GM21717 (cell line): ENCODE measurements at regions not wholly inside any gene's neighbourhood (a gene's known extent, or its start where the extent isn't known, plus 50 kb on each side); places are given as distances from the start of the nearest gene placed in this dataset.

Experiments used
- ATAC-seq: cut with Tn5 transposase; IDR thresholded peaks from one replicate; pipeline ENCODE4 v1.9.1; 2021; ENCODE audit warnings: mild to moderate bottlenecking, moderate library complexity; ENCODE audit not compliant: unreplicated experiment

DNA sequence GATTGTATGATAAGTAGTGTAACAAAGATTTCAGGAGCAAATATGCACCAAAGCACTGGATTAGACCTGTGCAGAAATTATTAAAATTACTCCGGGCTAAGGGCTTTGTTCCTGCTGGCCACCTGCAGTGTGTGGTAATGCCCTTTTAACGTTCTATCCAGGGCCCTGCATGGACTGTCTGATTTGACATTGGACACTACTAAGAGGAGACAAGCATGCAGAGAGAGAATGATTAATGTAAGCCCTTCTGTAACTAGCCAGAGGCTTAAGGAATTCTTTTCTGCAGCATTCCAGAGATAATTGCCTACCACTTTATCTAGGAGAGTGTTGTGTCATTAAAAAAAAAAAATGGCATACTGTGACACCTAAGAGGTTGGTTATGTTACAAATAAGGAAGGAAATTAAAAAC, 117.0 kb downstream of the PCDH7 start:
- ATAC-seq: no peak

DNA sequence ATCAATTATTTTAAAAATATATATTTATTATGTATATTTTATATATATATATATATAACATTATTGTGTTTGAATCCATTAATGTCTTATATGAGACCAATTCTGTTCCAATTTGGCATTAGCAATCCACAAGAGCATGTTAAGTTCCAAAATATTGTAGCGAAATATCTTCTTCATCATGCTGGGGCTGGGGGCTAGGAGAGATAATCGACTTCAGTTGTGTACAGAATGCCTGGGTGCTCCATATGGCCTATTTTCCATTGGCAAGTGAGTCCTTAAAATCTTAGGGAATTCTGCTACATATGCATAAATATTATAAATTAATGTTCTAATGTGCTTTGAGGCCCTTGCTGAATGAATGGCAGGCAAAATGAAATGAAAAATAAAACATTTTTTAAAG, 117.7 kb downstream of the PCDH7 start:
- ATAC-seq: no peak

DNA sequence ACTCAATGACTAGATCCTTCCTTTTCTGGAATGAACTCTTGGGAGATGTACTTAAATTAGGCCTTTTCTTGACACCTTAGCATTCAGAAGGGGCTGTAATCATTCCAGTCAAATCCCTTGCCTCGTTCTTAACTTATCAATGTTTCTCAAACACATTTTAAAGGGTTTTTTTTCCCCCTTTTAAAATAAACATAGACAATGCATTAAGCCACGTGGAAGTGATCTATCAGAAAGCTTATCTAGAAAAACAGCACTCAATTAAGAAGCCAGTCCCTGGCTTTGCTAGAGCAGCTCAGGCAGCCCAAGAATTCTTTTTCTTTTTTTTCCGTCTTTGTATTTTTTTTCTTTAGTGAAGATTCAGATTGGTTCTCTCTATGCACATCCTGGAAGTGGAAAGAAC, 118.2 kb downstream of the PCDH7 start:
- no peak for ATAC-seq

DNA sequence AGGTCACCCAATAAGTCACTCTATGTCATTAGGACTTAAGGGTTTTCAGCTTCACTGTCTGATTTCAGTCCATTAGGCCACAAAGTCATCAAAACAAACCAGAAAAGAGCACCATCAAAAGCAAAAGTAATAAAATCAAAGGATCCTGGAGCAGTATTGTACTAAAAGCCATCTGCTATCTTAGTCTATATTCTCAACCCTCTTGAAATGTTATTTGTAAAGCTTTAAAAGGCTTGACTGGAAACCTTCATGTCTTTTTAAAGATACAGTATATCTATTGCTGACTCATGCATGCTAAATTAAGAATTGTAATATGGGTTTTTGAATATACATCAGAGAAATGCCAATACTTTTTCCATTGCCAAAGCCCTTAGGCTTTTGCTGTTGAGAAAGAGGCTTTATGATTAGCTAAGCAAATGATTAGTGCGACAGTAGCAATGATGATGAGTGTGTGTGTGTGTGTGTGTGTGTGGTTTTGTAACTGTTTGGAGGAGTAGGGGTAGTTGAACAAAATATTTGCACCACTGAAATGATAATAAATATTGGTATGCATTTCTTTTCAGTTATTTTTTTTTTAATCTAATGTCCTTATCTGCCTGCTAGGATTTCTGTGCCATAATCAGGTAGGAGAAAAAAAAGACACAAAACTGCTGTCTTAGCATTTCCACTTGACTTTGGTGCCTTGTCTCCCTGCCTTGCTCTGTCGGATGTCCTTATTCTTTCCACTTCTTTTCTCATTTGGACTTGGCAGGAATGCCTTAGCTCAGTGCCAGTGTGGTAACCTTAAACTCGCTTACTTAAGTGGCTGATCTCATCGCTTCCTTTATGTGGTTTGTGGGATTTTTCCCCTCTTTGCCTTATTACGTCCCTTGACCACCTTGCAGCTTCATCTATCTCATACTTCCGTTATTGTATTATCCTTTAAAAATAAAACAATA, 119.7 kb downstream of the PCDH7 start:
- ATAC-seq: no peak

DNA sequence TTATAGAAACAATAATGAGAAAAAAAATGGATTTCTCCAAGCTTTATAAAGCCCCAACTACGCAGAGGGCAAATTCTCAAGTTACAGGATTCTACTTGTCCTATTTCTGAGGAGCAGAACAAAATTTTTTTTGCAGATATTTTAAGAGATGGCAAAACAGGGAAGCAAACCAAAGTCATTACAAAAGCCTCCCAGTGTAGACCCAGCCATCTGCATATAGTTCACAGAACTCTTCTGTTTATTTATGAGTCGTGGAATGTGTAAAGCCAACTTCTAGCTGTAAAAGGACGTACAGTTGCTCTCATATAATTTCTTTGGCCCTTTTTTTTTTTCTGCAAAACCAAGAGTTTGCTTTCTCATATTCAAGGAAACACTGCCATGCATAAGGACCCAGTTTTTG, 120.4 kb downstream of the PCDH7 start:
- ATAC-seq: no peak

DNA sequence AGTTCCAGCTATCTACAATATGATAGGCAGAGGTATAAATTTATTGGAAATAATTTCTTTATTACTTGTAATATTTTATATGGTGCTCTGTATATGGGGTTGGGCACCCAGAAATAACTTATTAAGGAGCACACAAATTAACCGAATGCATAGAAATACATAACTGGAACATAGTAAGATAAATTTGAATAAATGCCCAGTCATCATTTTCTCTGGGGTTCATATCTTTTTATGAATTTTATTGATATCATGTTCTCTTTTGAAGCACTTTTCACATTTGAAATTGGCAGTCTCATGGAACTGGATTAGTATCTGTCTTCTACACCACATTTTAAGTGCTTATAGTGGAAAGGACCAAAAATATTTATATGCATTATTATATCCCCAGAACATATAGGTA, 122.0 kb downstream of the PCDH7 start:
- ATAC-seq: no peak

DNA sequence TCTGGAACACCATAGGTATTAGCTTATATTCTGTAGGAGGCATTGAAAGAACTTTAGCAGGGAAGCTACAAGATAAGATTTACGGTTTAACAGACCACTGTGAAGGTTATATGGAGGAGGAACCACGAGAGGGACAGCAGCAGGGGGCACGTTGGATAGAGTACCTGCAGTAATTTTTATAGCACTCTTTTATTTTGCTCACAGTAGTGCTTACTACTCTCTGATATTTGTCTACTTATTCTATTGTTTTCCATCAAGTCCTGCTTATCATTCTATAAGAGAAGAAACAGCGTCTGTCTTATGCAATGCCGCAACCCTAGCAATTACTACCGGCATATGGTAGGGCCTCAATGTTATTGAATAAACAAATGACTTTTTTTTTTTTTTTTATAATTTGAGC, 122.5 kb downstream of the PCDH7 start:
- no peak for ATAC-seq

DNA sequence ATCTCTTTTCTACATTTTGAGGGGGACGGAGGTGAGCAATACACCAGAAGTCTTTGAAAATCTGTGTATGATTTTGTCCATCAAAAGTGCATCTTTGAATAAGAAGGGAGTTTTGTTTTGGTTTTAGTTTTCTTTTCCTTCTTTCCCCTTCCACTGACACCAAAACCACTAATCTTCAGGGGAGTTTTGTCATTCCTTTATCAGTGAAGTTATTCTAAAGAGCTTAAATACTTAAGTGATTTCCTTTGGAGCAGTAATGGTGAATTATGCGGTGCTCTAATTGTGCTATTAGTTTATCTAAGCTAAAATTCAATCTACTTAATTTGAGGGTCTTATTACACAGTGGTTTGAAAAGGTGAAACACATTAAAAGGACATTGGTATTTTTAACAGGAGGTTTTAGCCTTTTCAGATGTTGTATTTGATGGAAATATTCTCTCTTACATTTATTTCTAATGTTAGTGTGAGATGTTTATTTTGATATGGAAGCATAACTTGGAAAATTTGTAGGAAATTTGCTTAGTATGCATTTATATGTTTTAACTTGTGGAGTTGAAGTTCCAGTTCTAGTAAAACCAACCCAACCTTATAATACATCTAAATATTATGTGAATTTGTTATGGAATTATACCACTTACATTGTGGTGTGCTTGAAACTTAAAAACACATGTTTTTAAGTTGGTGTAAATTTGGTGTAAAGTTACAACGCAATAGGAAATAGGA, 124.9 kb downstream of the PCDH7 start:
- no peak for ATAC-seq

DNA sequence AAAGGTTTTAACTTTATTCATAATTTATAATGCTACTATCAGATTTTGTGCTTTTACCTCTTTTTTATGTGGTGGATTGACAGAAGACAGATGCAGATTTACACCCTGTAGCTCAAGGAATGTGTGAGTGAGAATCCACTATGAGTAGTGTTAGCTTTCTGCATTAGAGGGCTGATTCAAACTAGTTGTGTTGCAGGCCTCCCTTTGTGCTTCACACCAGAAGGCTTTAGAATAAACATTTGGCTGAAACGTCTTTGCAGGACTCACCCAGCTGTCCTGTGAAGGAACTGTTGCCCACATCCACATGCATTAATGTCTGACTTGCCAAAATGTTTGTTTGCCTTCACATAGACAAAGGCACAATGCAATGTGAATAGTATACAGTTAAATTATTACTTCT, 127.0 kb downstream of the PCDH7 start:
- ATAC-seq: no peak

DNA sequence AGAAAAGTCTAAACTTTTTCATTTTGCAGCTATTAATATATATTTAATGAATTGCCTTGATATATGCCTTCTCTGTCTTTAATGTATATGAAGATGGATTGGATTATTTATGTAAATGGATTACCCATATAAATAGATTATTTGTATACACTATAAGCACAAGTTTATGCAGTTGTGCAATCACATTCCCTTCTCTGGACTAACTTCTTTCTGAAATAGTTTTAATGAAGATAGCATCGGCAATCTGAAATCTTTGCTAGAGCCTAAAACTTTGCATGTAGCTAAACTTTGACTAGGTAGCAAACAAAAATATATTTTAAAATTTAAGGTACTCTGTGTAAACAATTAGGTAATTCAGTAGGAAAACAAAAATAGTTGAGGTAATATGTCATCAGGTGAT, 127.8 kb downstream of the PCDH7 start:
- no peak for ATAC-seq

DNA sequence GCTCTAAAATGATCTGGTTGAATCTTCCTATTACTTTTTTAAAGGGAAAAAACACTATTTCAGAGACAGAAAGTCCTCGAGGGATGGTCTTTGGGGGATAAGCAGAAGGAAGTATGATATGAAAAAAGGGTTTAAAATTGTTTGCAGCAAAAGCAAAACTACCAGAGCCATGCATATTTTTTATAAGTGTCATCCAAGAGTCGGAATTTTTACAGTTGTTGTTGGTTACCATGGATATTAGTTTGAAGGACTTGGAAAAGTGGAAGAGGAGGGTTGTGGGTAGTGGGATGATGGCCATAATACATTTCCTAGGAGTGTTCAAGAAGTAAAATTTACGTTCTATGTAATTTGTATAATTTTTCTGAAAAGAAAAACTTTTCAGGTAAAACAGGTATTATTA, 134.4 kb downstream of the PCDH7 start:
- no peak for ATAC-seq

DNA sequence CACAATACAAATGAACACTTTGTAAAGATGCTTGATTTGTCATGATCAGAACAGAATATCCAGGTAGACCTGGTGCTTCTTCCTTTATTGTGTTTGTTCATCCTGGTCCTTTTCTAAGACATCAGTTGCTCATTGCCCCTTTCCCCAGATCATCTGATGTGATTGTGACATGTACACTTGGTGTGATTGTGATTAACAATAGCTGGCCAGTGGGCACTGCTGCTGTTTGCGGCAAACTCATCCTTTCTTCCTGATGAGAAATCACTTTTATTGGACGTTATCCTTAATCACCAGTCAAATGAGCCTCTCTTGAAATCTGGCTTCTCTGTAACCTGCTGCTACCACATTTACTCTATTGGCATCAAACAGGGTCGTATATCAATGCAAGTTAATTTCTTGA, 135.1 kb downstream of the PCDH7 start:
- no peak for ATAC-seq

DNA sequence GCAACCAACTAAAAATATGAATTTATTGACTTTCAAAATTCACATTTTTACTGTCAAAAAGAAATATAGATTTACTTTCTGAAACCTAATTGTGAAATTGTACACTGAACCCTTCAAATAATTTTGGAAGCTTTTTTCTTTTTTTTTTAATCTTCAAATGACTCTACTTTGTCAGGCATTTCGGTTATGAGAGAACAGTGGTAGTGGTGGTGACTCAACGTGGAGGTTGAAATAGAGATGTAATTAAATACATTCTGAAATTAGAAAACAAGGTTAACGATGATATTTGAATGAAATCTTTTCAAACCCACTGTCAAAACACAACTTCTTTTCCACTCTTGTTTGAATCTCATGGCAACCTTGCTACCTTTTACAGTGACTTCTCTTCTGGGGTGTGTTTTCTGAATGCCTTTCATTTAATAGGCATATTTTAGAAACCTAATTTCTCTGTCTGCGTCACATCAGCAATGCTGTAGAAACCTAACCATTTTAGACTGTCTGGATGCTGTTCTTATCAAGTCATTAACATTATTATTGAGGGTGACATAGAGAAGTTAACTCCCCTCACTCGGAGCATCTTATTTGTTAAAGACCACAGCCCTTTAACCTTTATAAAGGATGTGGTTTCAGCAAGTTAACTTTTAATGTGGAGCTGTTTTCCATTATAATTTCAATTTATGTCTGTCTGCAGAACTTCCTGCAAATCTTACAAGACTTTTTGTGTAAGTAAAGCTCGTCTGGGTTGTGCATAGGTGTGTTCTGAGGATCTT, 136.8 kb downstream of the PCDH7 start:
- ATAC-seq: no peak

DNA sequence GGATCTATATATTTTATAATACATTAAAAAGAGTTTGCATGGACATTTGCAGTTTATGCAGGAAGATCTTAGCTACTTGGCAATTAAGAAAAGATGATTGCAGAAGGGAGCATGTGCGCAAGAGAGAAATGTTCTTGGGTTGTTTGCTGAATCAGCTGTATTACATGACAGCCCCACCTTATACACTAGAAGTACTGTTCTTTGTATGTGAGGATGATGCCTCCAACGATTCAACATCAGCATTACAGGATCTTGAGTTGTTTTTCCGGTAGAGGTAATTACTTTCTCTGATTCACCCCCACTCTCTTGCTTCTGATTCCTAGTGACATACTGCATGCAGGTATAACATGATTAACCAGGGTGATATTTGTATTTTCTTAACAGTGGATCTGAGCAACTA, 140.8 kb downstream of the PCDH7 start:
- no peak for ATAC-seq

DNA sequence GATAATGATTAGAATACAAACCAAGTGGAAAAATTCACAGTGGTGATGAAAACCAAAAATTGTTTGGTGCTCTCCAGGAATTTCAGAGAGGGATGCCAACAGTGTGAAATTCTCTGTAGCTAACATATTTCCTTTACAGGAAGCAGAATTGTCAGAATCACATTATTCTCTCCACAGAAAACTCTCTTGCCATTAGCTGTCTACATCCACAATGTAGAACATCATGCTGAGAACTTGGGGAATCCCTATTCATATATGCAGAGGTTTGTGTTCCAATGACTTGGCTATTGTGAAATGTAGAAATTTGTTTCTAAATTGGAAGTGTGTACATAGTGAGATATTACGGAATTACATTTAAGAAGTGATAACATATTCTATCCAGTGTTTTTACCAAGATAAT, 142.0 kb downstream of the PCDH7 start:
- ATAC-seq: no peak

DNA sequence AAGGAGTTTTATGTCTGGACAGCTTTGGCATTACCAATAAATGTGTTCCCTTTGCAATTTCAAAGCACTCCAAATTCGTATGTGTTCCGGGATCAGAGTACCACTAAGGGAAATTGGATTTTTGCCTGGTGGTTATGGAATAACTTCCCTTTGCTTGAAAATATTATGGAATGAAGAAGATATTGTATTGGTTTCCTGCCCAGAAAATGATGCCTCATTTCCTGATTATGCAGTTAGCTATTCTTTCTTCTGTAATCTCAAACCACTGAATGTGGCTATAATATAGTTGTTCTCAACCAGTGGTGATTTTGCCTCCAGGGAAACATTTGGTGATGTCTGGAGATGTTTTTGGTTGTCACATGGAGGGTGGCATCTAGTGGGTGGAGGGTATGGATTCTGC, 142.9 kb downstream of the PCDH7 start:
- ATAC-seq: no peak

DNA sequence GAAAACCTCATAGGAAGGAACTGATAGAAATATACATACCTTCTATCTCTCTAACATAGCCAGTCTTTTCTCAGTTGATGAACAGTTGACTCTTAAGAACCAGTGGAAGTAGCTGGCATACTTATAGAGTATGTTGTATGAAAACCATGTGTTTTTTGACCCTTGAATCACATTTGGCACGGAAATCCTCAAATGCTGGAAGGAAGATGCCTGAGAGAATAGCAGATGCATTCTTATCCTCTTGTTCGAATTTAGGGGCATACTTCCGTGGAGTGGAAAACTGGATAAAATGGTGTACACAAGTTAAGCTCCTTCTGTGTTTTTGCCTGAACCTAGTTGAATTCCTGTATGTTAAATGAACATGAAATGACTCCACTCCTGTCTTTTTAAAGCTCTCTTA, 145.5 kb downstream of the PCDH7 start:
- no peak for ATAC-seq

DNA sequence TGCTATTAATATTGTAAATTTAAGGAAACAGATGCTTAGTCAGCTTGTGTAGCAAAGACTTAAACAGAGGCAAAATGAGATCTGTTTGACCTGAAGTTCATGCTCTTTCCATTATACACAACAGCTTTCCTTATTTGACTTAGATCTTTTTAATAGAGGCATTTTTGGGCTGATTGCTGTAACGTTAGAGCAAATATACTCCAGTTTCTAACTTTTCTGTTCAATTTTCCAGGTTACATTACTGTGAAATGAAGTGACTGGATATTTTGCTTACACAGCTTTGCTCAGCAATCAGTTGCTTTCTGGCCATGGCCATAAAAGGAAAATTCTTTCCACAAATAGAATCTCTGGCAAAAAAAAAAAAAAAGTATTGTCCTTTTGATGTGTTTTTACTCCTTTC, 146.2 kb downstream of the PCDH7 start:
- ATAC-seq: no peak

DNA sequence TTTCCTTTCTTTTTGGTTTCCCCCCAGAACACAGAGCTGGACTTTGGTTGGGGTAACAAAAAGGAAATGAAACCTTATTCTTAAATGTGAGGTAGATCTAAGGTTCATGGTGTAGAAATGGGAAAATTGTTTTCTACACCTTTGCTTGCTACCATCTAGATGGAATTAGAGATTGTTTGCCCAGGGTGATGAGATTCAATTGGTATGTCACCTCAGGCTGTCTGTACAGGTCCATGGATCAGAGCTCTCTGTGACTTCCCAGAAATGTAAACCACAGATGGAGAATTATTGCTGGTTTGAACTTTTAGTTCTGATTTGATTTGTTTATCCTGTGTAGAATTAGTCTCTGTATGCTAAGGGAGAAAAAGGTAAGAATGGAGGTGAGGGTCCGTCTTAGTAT, 146.7 kb downstream of the PCDH7 start:
- no peak for ATAC-seq

DNA sequence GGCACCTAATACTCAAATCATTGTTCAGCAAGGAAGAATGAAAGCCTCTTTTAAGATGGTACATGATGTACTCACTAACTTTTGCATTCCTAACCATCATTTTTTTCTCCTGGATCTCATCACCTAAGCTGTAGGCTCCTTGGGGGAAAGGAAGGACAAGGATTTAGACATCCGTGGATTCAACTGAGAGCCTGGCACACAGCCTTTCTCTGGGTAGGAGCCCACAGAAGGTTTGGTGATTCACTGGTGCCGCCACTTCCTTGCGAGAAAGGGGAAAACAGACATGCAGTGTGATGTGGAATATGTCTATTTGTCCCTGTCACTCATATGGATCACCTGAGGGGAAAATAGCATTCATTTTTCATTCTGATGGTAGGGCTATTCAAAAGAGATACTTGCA, 147.3 kb downstream of the PCDH7 start:
- no peak for ATAC-seq

DNA sequence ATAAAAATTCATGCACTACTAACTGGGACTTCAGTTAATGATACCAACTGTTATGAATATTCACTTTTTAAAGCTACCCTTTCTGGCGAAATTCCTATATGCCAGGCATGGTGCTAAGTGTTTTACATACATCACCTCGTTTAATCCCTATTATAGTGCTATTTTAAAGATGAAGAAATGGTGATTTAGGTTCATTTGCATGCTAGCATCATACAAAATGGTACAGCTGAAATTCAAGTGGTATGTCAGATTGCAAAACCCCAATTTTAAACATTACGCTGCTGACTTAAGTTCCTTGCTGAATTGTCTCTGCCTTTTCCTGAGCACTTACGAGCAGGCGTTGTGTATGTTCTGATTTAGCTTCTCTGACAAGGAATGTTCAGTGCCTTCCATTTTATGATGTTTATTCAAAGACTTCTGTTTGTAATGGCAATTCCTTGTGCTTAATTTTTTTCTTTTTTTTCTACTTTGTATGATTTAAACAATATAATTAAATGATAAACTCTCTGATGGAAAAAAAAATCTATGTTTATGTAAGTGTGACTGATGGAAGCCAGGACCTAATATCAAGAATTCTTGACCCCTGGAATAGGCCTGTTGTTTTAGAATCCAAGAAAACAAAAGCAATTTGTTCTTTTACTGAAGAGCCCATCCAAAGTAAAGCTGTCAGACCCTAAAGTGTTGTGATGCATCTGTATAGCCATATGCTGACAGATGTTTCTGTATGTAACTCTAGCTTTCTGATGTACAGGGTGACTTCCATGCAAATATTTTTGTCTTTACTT, 148.1 kb downstream of the PCDH7 start:
- ATAC-seq: no peak
